ENCODE measurements at regions not wholly inside any gene's neighbourhood (a gene's known extent, or its start where the extent isn't known, plus 50 kb on each side); places are given as distances from the start of the nearest gene placed in this dataset.

- H3K36me3 Mint-ChIP-seq = no peaks in the 10 kb centered on the region
- no peak overlapping the region for H3K4me3 Mint-ChIP-seq
- DNase-seq (no peak), ATAC-seq (ENCODE audit: low read depth in 2 of 2) (no peak)
- H3K27ac Mint-ChIP-seq = peak overlapping the region in 2 of 6 donors; percentile 9 to 64
- no peaks in the 10 kb centered on the region for H3K27me3 Mint-ChIP-seq
- H3K4me1 Mint-ChIP-seq = peaks cover 0 to 7% (median 0%) of the 10 kb centered on the region in 3 donors
- peaks cover 0 to 3% (median 0%) of the 10 kb centered on the region in 7 donors for H3K9me3 Mint-ChIP-seq
These were observed 151.2 kb downstream of the UBE2E3 start for GRCh38 chr2:181131584-181131983.

GRCh38 chr2:181138816-181139215 lies 158.4 kb downstream of the UBE2E3 start:
- Mint-ChIP-seq H3K27ac (peak overlapping the region in 1 of 6 donors; percentile 90), H3K4me1 (no peaks in the 10 kb centered on the region), H3K4me3 (no peak overlapping the region), H3K36me3 (no peaks in the 10 kb centered on the region), H3K9me3 (peaks cover 0 to 2% (median 0%) of the 10 kb centered on the region in 7 donors), H3K27me3 (peaks cover 0 to 5% (median 0%) of the 10 kb centered on the region in 3 donors)
- ATAC-seq (ENCODE audit: low read depth in 2 of 2) = no peak
- DNase-seq = no peak

- no peak for ATAC-seq (ENCODE audit: low read depth in 2 of 2)
- Mint-ChIP-seq H3K36me3 (no peaks in the 10 kb centered on the region), H3K27me3 (peaks cover 0 to 5% (median 0%) of the 10 kb centered on the region in 3 donors), H3K27ac (no peak overlapping the region), H3K4me1 (no peaks in the 10 kb centered on the region), H3K4me3 (no peak overlapping the region), H3K9me3 (peaks cover 0 to 2% (median 0%) of the 10 kb centered on the region in 7 donors)
- DNase-seq = no peak
These were observed 159.4 kb downstream of the UBE2E3 start for GRCh38 chr2:181139831-181140230.

- DNase-seq = no peak
- no peak overlapping the region for H3K4me3 Mint-ChIP-seq
- H3K36me3 Mint-ChIP-seq = no peaks in the 10 kb centered on the region
- ATAC-seq (ENCODE audit: low read depth in 2 of 2) = no peak
- peaks cover 0 to 6% (median 3%) of the 10 kb centered on the region in 7 donors for H3K9me3 Mint-ChIP-seq
- no peaks in the 10 kb centered on the region for H3K4me1 Mint-ChIP-seq
- peaks cover 0 to 5% (median 0%) of the 10 kb centered on the region in 3 donors for H3K27me3 Mint-ChIP-seq
- H3K27ac Mint-ChIP-seq = no peak overlapping the region
These were observed 160.0 kb downstream of the UBE2E3 start for GRCh38 chr2:181140414-181140813.

GRCh38 chr2:181140928-181141327 lies 160.5 kb downstream of the UBE2E3 start:
- Mint-ChIP-seq H3K4me3 (no peak overlapping the region), H3K27me3 (peaks cover 0 to 5% (median 0%) of the 10 kb centered on the region in 3 donors), H3K36me3 (no peaks in the 10 kb centered on the region), H3K9me3 (peaks cover 0 to 6% (median 3%) of the 10 kb centered on the region in 7 donors), H3K27ac (no peak overlapping the region), H3K4me1 (no peaks in the 10 kb centered on the region)
- DNase-seq = no peak
- no peak for ATAC-seq (ENCODE audit: low read depth in 2 of 2)

- ATAC-seq (ENCODE audit: low read depth in 2 of 2) (no peak), DNase-seq (no peak)
- H3K9me3 Mint-ChIP-seq = peaks cover 0 to 6% (median 3%) of the 10 kb centered on the region in 7 donors
- no peak overlapping the region for H3K4me3 Mint-ChIP-seq
- H3K4me1 Mint-ChIP-seq = no peaks in the 10 kb centered on the region
- H3K36me3 Mint-ChIP-seq = no peaks in the 10 kb centered on the region
- peak overlapping the region in 1 of 6 donors; percentile 71 for H3K27ac Mint-ChIP-seq
- peaks cover 0 to 5% (median 0%) of the 10 kb centered on the region in 3 donors for H3K27me3 Mint-ChIP-seq
These were observed 161.3 kb downstream of the UBE2E3 start for GRCh38 chr2:181141676-181142075.

- no peak overlapping the region for H3K27ac Mint-ChIP-seq
- H3K4me3 Mint-ChIP-seq = no peak overlapping the region
- no peaks in the 10 kb centered on the region for H3K36me3 Mint-ChIP-seq
- DNase-seq = no peak
- ATAC-seq (ENCODE audit: low read depth in 2 of 2) = no peak
- no peaks in the 10 kb centered on the region for H3K4me1 Mint-ChIP-seq
- H3K27me3 Mint-ChIP-seq = peaks cover 0 to 5% (median 0%) of the 10 kb centered on the region in 3 donors
- H3K9me3 Mint-ChIP-seq = peaks cover 0 to 6% (median 3%) of the 10 kb centered on the region in 7 donors
These were observed 162.1 kb downstream of the UBE2E3 start for GRCh38 chr2:181142514-181142913.

GRCh38 chr2:181143790-181144300 lies 163.4 kb downstream of the UBE2E3 start:
- ATAC-seq (ENCODE audit: low read depth in 2 of 2) = no peak
- no peak for DNase-seq

GRCh38 chr2:181145645-181146044 lies 165.2 kb downstream of the UBE2E3 start:
- Mint-ChIP-seq H3K27me3 (no peaks in the 10 kb centered on the region), H3K4me3 (no peak overlapping the region), H3K36me3 (no peaks in the 10 kb centered on the region), H3K4me1 (no peaks in the 10 kb centered on the region), H3K27ac (no peak overlapping the region), H3K9me3 (peaks cover 0 to 6% (median 3%) of the 10 kb centered on the region in 7 donors)
- ATAC-seq (ENCODE audit: low read depth in 2 of 2) (no peak), DNase-seq (no peak)

More at GRCh38 chr2:181143790-181144300, 163.4 kb downstream of the UBE2E3 start:
- Mint-ChIP-seq H3K4me1 (no peaks in the 10 kb centered on the region), H3K27ac (no peak overlapping the region), H3K9me3 (peaks cover 0 to 6% (median 3%) of the 10 kb centered on the region in 7 donors), H3K36me3 (no peaks in the 10 kb centered on the region), H3K27me3 (no peaks in the 10 kb centered on the region), H3K4me3 (no peak overlapping the region)

- Mint-ChIP-seq H3K36me3 (no peaks in the 10 kb centered on the region), H3K27ac (no peak overlapping the region), H3K9me3 (peaks cover 0 to 6% (median 3%) of the 10 kb centered on the region in 7 donors), H3K4me1 (no peaks in the 10 kb centered on the region), H3K4me3 (no peak overlapping the region), H3K27me3 (peaks cover 0 to 2% (median 0%) of the 10 kb centered on the region in 3 donors)
- ATAC-seq (ENCODE audit: low read depth in 2 of 2) (no peak), DNase-seq (no peak)
These were observed 165.8 kb downstream of the UBE2E3 start for GRCh38 chr2:181146171-181146570.

GRCh38 chr2:181149056-181149455 lies 168.7 kb downstream of the UBE2E3 start:
- ATAC-seq (ENCODE audit: low read depth in 2 of 2) (no peak), DNase-seq (no peak)
- Mint-ChIP-seq H3K4me3 (no peak overlapping the region), H3K27ac (no peak overlapping the region), H3K27me3 (peaks cover 0 to 5% (median 0%) of the 10 kb centered on the region in 3 donors), H3K9me3 (peaks cover 0 to 6% (median 3%) of the 10 kb centered on the region in 7 donors), H3K4me1 (peaks cover 4 to 10% (median 7%) of the 10 kb centered on the region in 3 donors), H3K36me3 (no peaks in the 10 kb centered on the region)

- DNase-seq (no peak), ATAC-seq (ENCODE audit: low read depth in 2 of 2) (no peak)
- Mint-ChIP-seq H3K27ac (no peak overlapping the region), H3K4me3 (no peak overlapping the region), H3K9me3 (peaks cover 4 to 21% (median 6%) of the 10 kb centered on the region in 7 donors), H3K4me1 (peaks cover 7 to 10% (median 7%) of the 10 kb centered on the region in 3 donors), H3K36me3 (peaks cover 4 to 8% of the 10 kb centered on the region in 2 donors), H3K27me3 (peaks cover 0 to 5% (median 0%) of the 10 kb centered on the region in 3 donors)
These were observed 171.8 kb downstream of the UBE2E3 start for GRCh38 chr2:181152226-181152625.

- no peak overlapping the region for H3K4me3 Mint-ChIP-seq
- peaks cover 4 to 8% of the 10 kb centered on the region in 2 donors for H3K36me3 Mint-ChIP-seq
- peaks cover 4 to 22% (median 6%) of the 10 kb centered on the region in 7 donors for H3K9me3 Mint-ChIP-seq
- DNase-seq (no peak), ATAC-seq (ENCODE audit: low read depth in 2 of 2) (no peak)
- H3K27me3 Mint-ChIP-seq = peaks cover 0 to 5% (median 0%) of the 10 kb centered on the region in 3 donors
- no peak overlapping the region for H3K27ac Mint-ChIP-seq
- peaks cover 7 to 10% (median 7%) of the 10 kb centered on the region in 3 donors for H3K4me1 Mint-ChIP-seq
These were observed 172.3 kb downstream of the UBE2E3 start for GRCh38 chr2:181152701-181153100.

- no peak overlapping the region for H3K27ac Mint-ChIP-seq
- no peak for ATAC-seq (ENCODE audit: low read depth in 2 of 2)
- H3K4me1 Mint-ChIP-seq = peaks cover 7 to 10% (median 7%) of the 10 kb centered on the region in 3 donors
- DNase-seq = no peak
- H3K36me3 Mint-ChIP-seq = peaks cover 4 to 8% of the 10 kb centered on the region in 2 donors
- peaks cover 4 to 22% (median 6%) of the 10 kb centered on the region in 7 donors for H3K9me3 Mint-ChIP-seq
- H3K27me3 Mint-ChIP-seq = peaks cover 0 to 5% (median 0%) of the 10 kb centered on the region in 3 donors
- no peak overlapping the region for H3K4me3 Mint-ChIP-seq
These were observed 173.5 kb downstream of the UBE2E3 start for GRCh38 chr2:181153886-181154285.

Measured in naive B cell (primary cell).